H1 (cell line): ENCODE measurements at regions not wholly inside any gene's neighbourhood (a gene's known extent, or its start where the extent isn't known, plus 50 kb on each side); places are given as distances from the start of the nearest gene placed in this dataset.
"Not testable (repeated sequence)": the region's sequence is repeated elsewhere in the genome, so short reads cannot be mapped to it uniquely, and the experiment has no call there.

ENCODE experiments used
- CTCF ChIA-PET: fragments of 300-600 bp; sonication (Branson Sonifier 250); formaldehyde crosslinking; loops from one replicate; lab custom pipeline; 2021; ENCODE audit not compliant: partially characterized antibody; lab: Charles Lee
- POLR2A ChIA-PET: fragments of 300-600 bp; sonication (Branson Sonifier 250); formaldehyde crosslinking; loops from one replicate; lab custom pipeline; 2021; ENCODE audit warnings: inconsistent platforms; ENCODE audit not compliant: partially characterized antibody; lab: Charles Lee
- DNase-seq, 2 experiments: peaks; one replicate each; pipeline versions ENCODE4 v3.0.0 to v3.0.0-alpha.2; 2010 to 2022; ENCODE audit warnings: low spot score in 2 of 2, low read depth in 1 of 2, mixed read lengths in 1 of 2
- FAIRE-seq: peaks from 2 replicates; lab custom pipeline; 2011; peaks lifted over from hg19 to GRCh38; lab: Jason Lieb, UNC
- H2AFZ ChIP-seq: 2 replicates; pipeline ENCODE4 v1.8.1; 2012; ENCODE audit warnings: low read length, inconsistent platforms
- H2AK5ac ChIP-seq: 2 replicates; pipeline ENCODE4 v1.6.1; 2013; ENCODE audit warnings: low read depth, low read length
- H2BK120ac ChIP-seq: replicated peaks from 2 replicates; pipeline ENCODE3; 2013; ENCODE audit warnings: low read depth, low read length, inconsistent platforms
- H2BK12ac ChIP-seq: 2 replicates; pipeline ENCODE4 v1.6.1; 2013; ENCODE audit warnings: low read depth, low read length
- H2BK15ac ChIP-seq: 2 replicates; pipeline ENCODE4 v1.6.1; 2013; ENCODE audit warnings: low read length
- H2BK20ac ChIP-seq: 2 replicates; pipeline ENCODE4 v1.6.1; 2013; ENCODE audit warnings: low read length
- H2BK5ac ChIP-seq: 2 replicates; pipeline ENCODE4 v1.6.1; 2013; ENCODE audit warnings: low read depth, low read length
- H3K14ac ChIP-seq: 2 replicates; pipeline ENCODE4 v1.6.1; 2013; ENCODE audit warnings: inconsistent platforms; ENCODE audit not compliant: insufficient read length
- H3K18ac ChIP-seq: 2 replicates; pipeline ENCODE4 v1.6.1; 2013; ENCODE audit warnings: low read length; ENCODE audit errors: extremely low read depth
- H3K23ac ChIP-seq: 2 replicates; pipeline ENCODE4 v1.6.1; 2013; ENCODE audit warnings: inconsistent platforms; ENCODE audit not compliant: insufficient read length
- H3K23me2 ChIP-seq: 2 replicates; pipeline ENCODE4 v1.6.1; 2013; ENCODE audit warnings: low read depth, low read length
- H3K27ac ChIP-seq: 2 replicates; pipeline ENCODE4 v1.6.1; 2011; ENCODE audit warnings: low read depth, low read length, inconsistent platforms
- H3K27me3 ChIP-seq, 4 experiments: replicated peaks in 1 of 4; 1 replicate in 1 of 4; 2 replicates in 3 of 4; pipeline versions ENCODE4 v1.6.1 to v1.8.1; 2011 to 2013; ENCODE audit warnings: low read length in 3 of 4, mild to moderate bottlenecking in 3 of 4, inconsistent platforms in 2 of 4, mixed read lengths in 2 of 4, moderate library complexity in 1 of 4; ENCODE audit not compliant: control insufficient read depth in 3 of 4, insufficient read depth in 3 of 4; ENCODE audit errors: extremely low read depth in 1 of 4
- H3K36me3 ChIP-seq, 4 experiments: 2 replicates each; pipeline versions ENCODE4 v1.6.1 to v1.8.1; 2011 to 2013; ENCODE audit warnings: mild to moderate bottlenecking in 4 of 4, low read length in 3 of 4, moderate library complexity in 2 of 4, control low read depth in 1 of 4, inconsistent platforms in 1 of 4; ENCODE audit not compliant: insufficient read depth in 4 of 4, control insufficient read depth in 2 of 4
- H3K4ac ChIP-seq: replicated peaks from 2 replicates; pipeline ENCODE3; 2013; ENCODE audit warnings: low read length, low read depth, mixed read lengths, inconsistent platforms; ENCODE audit not compliant: insufficient read length
- H3K4me1 ChIP-seq, 4 experiments: replicated peaks in 1 of 4; 1 replicate in 1 of 4; 2 replicates in 3 of 4; pipeline versions ENCODE4 v1.6.1 to v1.8.1; 2011 to 2013; ENCODE audit warnings: low read length in 3 of 4, inconsistent platforms in 2 of 4, mixed read lengths in 1 of 4; ENCODE audit not compliant: insufficient read depth in 4 of 4, control insufficient read depth in 3 of 4
- H3K4me2 ChIP-seq, 2 experiments: 2 replicates each; pipeline versions ENCODE4 v1.6.1 to v1.8.1; 2011 to 2013; ENCODE audit warnings: low read depth in 2 of 2, low read length in 2 of 2, control low read depth in 1 of 2, inconsistent platforms in 1 of 2, mild to moderate bottlenecking in 1 of 2; ENCODE audit not compliant: insufficient read depth in 1 of 2
- H3K4me3 ChIP-seq, 4 experiments: fragments of 200-600, 300-600 bp in 1 of 4; sonication (generic), shearing (Covaris generic), sonication (Bioruptor Twin) in 1 of 4; 2 replicates each; pipeline versions ENCODE4 v1.5.1 to v1.8.1; 2011 to 2016; ENCODE audit warnings: low read length in 4 of 4, low read depth in 3 of 4, control low read depth in 2 of 4, inconsistent platforms in 2 of 4, mild to moderate bottlenecking in 2 of 4, mixed read lengths in 1 of 4, moderate library complexity in 1 of 4; ENCODE audit not compliant: insufficient read depth in 2 of 4; ENCODE audit errors: extremely low read depth in 1 of 4
- H3K56ac ChIP-seq: replicated peaks from 2 replicates; pipeline ENCODE3; 2013; ENCODE audit warnings: low read depth, mild to moderate bottlenecking, mixed read lengths, low read length, inconsistent platforms; ENCODE audit not compliant: insufficient read length
- H3K79me1 ChIP-seq: 2 replicates; pipeline ENCODE4 v1.6.1; 2013; ENCODE audit warnings: low read depth, low read length, control low read depth
- H3K79me2 ChIP-seq, 2 experiments: 2 replicates each; pipeline versions ENCODE4 v1.6.1 to v1.8.1; 2012 to 2013; ENCODE audit warnings: low read length in 2 of 2, mild to moderate bottlenecking in 2 of 2, inconsistent platforms in 1 of 2; ENCODE audit not compliant: insufficient read depth in 2 of 2, control insufficient read depth in 1 of 2
- H3K9ac ChIP-seq, 4 experiments: replicated peaks in 1 of 4; 1 replicate in 1 of 4; 2 replicates in 3 of 4; pipeline versions ENCODE4 v1.6.1 to v1.8.1; 2011 to 2013; ENCODE audit warnings: low read depth in 3 of 4, low read length in 3 of 4, control low read depth in 2 of 4, mild to moderate bottlenecking in 2 of 4, moderate library complexity in 2 of 4, inconsistent platforms in 1 of 4; ENCODE audit errors: extremely low read depth in 1 of 4
- H3K9me3 ChIP-seq, 2 experiments: 2 replicates each; pipeline versions ENCODE4 v1.6.1 to v1.8.1; 2012 to 2013; ENCODE audit warnings: mild to moderate bottlenecking in 2 of 2, moderate library complexity in 2 of 2, control low read depth in 1 of 2, inconsistent platforms in 1 of 2, low read depth in 1 of 2, low read length in 1 of 2, mixed read lengths in 1 of 2; ENCODE audit not compliant: insufficient read depth in 2 of 2
- H4K20me1 ChIP-seq, 2 experiments: replicated peaks in 1 of 2; 2 replicates each; pipeline versions ENCODE3 to v1.8.1; 2011 to 2013; ENCODE audit warnings: inconsistent platforms in 2 of 2, low read length in 2 of 2, mild to moderate bottlenecking in 1 of 2; ENCODE audit not compliant: insufficient read depth in 2 of 2, control insufficient read depth in 1 of 2
- H4K5ac ChIP-seq: 2 replicates; pipeline ENCODE4 v1.6.1; 2013; ENCODE audit warnings: low read length, low read depth, mixed read lengths, inconsistent platforms; ENCODE audit not compliant: insufficient read length
- H4K8ac ChIP-seq: 2 replicates; pipeline ENCODE4 v1.8.0; 2013; ENCODE audit warnings: mild to moderate bottlenecking, moderate library complexity, low read length, inconsistent platforms; ENCODE audit not compliant: insufficient read depth; ENCODE audit errors: extremely low read depth
- H4K91ac ChIP-seq: replicated peaks from 2 replicates; pipeline ENCODE3; 2013; ENCODE audit warnings: low read length, mixed read lengths, inconsistent platforms; ENCODE audit not compliant: insufficient read length
- TBP ChIP-seq: IDR thresholded peaks from 2 replicates; pipeline ENCODE4 v1.6.1; 2011; ENCODE audit warnings: low read depth, low read length, improper control_type of control experiment
- WGBS, 2 experiments: shearing (Covaris generic) in 1 of 2; methylation state at CpG; one replicate each; pipeline versions ENCODE4 v1.1.6 to v1.1.7; 2013 to 2015; ENCODE audit warnings: low lambda C conversion rate in 2 of 2, mixed read lengths in 2 of 2, inconsistent platforms in 1 of 2, low coverage in 1 of 2, missing lambda C conversion rate in 1 of 2; ENCODE audit not compliant: insufficient replicate concordance in 2 of 2, insufficient coverage in 1 of 2, insufficient read length in 1 of 2; ENCODE audit errors: extremely low coverage in 1 of 2, missing lambda C conversion rate in 1 of 2; 5-methylcytosine and 5-hydroxymethylcytosine counted together

DNA sequence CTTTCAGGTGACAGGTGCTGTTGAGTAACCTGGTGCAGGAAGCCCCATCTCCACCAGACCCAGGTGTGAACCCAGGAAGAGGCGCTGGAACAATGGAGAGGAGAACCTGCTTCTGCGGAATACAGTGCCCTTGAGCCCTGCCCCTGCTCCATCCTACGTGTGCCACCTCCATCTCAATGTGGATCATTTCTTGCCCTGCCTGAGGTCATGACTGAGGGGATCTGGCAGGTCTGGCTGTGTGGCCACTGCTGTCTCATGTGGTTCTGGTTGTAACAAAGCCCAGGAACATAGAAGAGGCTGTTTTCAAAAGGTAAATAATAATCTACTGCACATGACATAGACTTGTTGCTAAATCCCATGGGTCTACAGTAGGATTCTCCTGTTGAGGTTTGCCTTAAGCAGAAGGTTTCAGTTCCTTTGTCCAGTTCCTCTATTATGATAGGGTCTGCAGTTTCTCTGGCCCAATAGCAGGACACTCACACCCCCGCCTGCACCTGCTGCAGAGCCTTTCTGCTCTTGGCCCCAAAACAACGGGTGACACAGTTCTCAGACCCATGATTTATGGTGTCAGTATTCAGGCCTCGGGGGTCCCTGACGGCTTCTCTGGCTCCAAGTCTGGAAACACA, 113.5 kb upstream of the IGLL5 start:
- H2BK120ac ChIP-seq: no peak overlapping the region
- CTCF ChIA-PET: no interaction called here
- H2AFZ ChIP-seq: no peak overlapping the region
- H3K27ac ChIP-seq: no peak overlapping the region
- H3K4ac ChIP-seq: no peak overlapping the region
- no peaks in the 10 kb centered on the region for H3K79me2 ChIP-seq
- WGBS, 2 experiments: 82% methylated on average over 7 of the region's 7 CpGs; no CpG with 5 or more reads in 1 of the 2 experiments
- FAIRE-seq (no peak), DNase-seq (no peak)
- H3K79me1 ChIP-seq: no peaks in the 10 kb centered on the region
- no peaks in the 10 kb centered on the region for H3K4me1 ChIP-seq
- no peak overlapping the region for H3K4me2 ChIP-seq
- H3K9ac ChIP-seq: no peak overlapping the region
- no peak overlapping the region for H4K5ac ChIP-seq
- H2BK20ac ChIP-seq: no peak overlapping the region
- no peak overlapping the region for H2BK15ac ChIP-seq
- H3K18ac ChIP-seq: no peak overlapping the region
- H4K91ac ChIP-seq: no peak overlapping the region
- no peak overlapping the region for H2BK12ac ChIP-seq
- H3K4me3 ChIP-seq: no peak overlapping the region
- H3K9me3 ChIP-seq: peaks cover 12 to 55% of the 10 kb centered on the region in 2 experiments; a peak in 3 of 4 replicates
- H3K14ac ChIP-seq: no peak overlapping the region
- no peak for TF ChIP-seq TBP
- H2BK5ac ChIP-seq: no peak overlapping the region
- H4K20me1 ChIP-seq: no peaks in the 10 kb centered on the region
- H3K27me3 ChIP-seq: peaks cover 13 to 52% (median 28%) of the 10 kb centered on the region in 4 experiments
- H3K23me2 ChIP-seq: no peaks in the 10 kb centered on the region
- H3K56ac ChIP-seq: no peak overlapping the region
- no peaks in the 10 kb centered on the region for H3K36me3 ChIP-seq
- H2AK5ac ChIP-seq: no peak overlapping the region
- no peak overlapping the region for H4K8ac ChIP-seq
- no peak overlapping the region for H3K23ac ChIP-seq
- POLR2A ChIA-PET: no interaction called here

DNA sequence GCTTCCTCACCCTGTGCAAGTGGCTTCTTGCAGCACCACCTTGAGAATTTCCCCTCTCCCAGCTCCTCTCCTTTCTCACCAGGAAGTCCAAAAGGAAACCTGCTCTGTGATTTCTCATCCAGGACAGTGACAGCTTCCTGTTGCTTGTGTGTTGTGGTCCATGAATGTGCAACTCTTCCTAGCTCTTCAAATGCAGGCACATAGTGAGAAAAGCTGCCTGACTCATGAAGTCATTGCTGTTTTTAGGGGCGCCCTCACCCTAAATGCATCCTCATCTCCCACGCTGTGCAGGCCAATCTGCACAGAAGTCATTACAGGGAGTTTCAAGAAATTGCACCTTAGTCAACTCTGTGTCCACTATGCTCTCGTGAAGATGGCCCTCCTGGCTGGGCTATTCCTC, 112.9 kb upstream of the IGLL5 start:
- CTCF ChIA-PET, DNase-seq, H2AFZ ChIP-seq, H2BK15ac ChIP-seq, H3K14ac ChIP-seq, H3K4ac ChIP-seq, H3K4me3 ChIP-seq, H2BK120ac ChIP-seq, H3K23me2 ChIP-seq, H3K4me1 ChIP-seq, H3K79me2 ChIP-seq, H3K4me2 ChIP-seq, H4K91ac ChIP-seq, H3K36me3 ChIP-seq, H3K79me1 ChIP-seq, FAIRE-seq, H3K27ac ChIP-seq, H4K8ac ChIP-seq, H2BK20ac ChIP-seq, H4K20me1 ChIP-seq, H4K5ac ChIP-seq, H3K9ac ChIP-seq, H3K18ac ChIP-seq, H2BK5ac ChIP-seq, POLR2A ChIA-PET, H2BK12ac ChIP-seq, H2AK5ac ChIP-seq, H3K23ac ChIP-seq, H3K56ac ChIP-seq: not testable (repeated sequence)
- Histone ChIP-seq H3K27me3 (peaks cover 13 to 49% (median 26%) of the 10 kb centered on the region in 4 experiments), H3K9me3 (peaks cover 9 to 49% of the 10 kb centered on the region in 2 experiments; a peak in 3 of 4 replicates)
- WGBS, 2 experiments: 59% methylated on average over 3 of the region's 3 CpGs; no CpG with 5 or more reads in 1 of the 2 experiments
